NK-92 (cell line): ENCODE measurements at regions not wholly inside any gene's neighbourhood (a gene's known extent, or its start where the extent isn't known, plus 50 kb on each side); places are given as distances from the start of the nearest gene placed in this dataset.

Experiments used
- DNase-seq: peaks from one replicate; lab custom pipeline; 2025; ENCODE audit not compliant: unreplicated experiment; lab: John Stamatoyannopoulos, UW

GRCh38 chr2:7574385-7574784 is 657.2 kb downstream of the RNF144A start:
- no peak for DNase-seq

- no peak for DNase-seq
Observed at GRCh38 chr2:7577769-7578168, 660.6 kb downstream of the RNF144A start.

DNA sequence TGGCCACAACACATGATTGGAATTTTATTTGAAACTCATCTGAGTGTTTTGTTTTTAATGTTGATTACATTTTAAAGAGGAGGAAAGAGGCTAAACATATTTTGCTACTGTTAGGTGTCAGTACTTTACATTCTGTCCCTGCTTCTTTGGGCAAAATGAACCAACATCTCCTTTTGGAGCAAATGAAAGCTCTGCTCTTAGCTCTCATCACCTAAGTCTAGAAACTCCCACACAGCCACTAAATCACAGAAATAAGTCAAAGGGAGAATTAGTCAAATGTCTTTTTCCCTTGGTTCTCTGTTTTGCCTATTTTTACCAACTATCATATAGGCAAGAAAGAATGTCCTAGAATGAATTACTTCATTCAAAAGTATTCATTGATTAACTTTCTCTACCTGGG is 666.8 kb downstream of the RNF144A start:
- no peak for DNase-seq

DNA sequence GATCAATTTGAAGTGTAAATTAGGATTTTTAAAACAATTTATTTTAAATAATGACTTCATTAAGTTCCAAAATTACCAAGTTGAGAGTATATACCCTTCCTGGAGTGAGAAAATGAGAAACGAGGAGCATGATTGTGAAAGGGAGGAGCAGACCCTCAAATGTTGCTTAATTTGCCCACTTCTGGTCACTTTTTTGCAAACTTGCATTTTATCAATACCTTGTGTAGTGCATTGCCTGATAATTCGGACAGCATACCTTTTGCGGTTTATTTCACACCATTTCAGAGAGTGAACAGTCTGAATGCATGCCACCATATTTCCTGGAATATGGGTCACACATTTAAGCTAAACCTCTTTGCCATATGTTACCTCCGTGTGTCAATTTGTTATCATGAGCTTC is 669.7 kb downstream of the RNF144A start:
- no peak for DNase-seq

DNA sequence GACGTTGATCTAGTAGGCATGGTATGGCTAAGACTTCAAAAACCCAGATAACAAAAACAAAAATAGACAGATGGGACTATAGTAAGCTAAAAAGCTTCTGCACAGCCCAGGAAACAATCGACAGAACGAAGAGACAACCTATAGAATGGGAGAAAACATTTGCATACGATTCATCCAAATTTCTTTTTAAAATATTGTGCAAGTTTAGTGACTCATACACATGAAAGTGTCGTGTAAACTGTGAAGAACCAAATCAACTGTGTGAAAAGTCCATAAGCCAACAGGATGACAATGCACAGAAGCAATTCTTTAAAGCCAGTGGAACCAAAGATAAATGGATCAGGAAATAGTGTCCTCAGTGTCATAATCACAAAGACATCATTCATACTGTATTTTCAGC is 671.1 kb downstream of the RNF144A start:
- no peak for DNase-seq

DNA sequence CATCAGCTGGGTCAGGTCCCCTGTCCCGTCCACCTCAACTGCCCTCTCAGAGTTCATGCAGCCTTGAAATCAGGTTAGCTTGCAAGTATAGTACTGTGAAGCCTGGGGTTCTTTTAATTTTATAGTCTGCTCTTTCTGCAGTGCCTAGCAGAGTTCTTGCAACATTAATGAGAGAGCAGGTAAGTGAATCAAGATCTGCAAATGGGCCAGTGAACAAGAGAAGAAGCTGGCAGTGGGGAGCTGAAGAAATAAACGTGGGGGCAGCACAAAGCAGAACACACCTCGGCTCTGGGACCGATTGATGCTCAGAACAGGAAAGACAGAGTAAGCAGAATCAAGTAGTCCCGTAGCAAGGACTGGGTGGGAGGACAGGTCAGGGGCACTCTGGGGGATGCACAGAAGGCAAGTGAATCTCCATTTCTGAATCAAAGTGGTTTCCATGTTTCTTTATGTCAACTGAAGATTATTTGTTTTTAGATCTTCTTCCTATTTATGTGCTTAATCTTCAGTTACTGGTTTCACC is 675.5 kb downstream of the RNF144A start:
- no peak for DNase-seq

- no peak for DNase-seq
Observed at GRCh38 chr2:7593360-7593759, 676.1 kb downstream of the RNF144A start.

GRCh38 chr2:7594211-7594610 is 677.0 kb downstream of the RNF144A start:
- DNase-seq: no peak

DNA sequence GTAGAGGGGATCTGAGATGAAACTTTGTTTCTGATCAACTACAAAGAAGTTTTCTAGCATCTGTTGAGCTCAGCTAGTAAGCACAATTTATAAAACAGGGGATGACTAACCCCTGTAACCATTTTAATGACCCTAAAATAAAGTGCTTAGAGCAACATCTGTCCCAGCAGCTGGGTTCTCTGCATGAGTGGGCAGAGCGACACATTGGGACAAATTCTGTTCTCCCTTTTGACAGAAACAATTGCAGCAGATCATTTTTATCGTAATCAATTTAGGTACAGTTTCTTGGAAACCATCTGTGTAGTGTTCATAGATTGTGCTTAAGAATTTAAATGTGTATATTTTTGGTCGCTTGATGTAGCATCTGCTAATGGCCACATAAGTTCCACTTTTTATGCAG is 678.0 kb downstream of the RNF144A start:
- no peak for DNase-seq

- no peak for DNase-seq
Observed at GRCh38 chr2:7598402-7598801, 681.2 kb downstream of the RNF144A start.

GRCh38 chr2:7599462-7600258 is 682.4 kb downstream of the RNF144A start:
- no peak for DNase-seq

DNA sequence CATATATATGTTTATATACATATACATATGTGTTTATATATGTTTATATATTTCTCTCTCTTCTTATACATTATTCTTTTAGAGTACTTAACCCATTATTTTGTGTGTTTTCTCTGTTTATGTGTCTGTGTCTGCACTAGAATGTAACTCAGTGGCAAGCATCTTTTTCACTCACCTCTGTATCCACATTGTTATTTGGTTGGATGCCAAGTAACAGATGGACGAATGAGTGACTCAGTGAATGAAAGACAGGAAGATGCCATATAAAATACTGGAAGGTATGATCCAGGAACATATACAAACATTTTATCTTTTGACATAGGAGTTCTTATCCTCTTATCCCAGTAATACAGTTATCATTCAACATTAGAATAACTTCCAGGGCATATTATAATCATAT is 684.8 kb downstream of the RNF144A start:
- DNase-seq: no peak

DNA sequence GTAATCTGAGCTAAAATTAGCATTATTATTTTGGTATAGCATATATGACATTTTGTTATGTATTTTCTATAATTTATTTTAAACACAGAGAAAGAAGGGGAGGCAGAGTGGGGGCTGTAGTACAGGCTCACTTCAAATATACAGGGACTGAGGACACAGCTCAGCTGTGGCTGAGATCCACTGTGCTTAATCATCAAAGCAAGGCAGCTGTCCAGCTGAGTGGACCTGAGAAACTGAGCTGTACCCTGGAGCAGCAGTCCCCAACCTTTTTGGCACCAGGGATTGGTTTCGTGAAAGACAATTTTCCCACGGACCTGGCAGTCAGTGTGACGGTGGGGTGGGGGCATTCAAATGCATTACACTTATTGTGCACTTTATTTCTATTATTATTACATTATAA is 687.2 kb downstream of the RNF144A start:
- no peak for DNase-seq

DNA sequence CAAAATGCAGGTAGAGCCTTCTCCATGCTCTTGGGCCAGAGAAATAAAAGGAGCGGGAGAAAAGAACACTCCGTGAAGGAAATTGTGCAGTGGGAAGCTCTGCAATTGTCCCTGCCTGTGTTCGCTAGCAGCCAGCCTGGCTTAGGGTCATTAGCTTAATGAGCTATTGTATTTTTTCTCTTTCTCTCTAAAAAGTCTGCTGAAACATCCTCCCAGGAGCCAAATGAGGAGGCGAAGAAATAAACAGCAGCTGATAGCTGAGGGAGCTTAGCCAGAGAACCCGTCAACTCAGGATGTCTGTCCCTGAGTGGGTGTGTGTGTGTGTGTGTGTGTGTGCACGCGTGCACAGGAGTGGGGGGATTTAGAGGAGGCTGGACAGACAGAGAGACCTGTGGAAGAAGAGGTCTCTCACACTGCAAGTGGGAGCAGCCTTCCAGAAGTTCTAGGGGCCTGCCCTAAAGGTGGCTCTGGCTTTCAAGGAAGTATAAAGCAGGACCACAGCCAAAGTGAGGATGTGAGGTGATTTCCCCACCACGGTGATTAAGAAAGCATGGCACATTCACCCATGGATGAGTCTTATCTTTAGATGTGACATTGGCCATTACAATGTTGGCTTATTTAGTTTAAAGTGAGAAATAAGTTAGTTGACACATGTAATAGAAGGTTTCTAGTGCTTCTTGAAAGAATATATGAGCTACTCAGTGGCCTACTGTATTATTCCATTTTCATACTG is 690.4 kb downstream of the RNF144A start:
- DNase-seq: no peak

DNA sequence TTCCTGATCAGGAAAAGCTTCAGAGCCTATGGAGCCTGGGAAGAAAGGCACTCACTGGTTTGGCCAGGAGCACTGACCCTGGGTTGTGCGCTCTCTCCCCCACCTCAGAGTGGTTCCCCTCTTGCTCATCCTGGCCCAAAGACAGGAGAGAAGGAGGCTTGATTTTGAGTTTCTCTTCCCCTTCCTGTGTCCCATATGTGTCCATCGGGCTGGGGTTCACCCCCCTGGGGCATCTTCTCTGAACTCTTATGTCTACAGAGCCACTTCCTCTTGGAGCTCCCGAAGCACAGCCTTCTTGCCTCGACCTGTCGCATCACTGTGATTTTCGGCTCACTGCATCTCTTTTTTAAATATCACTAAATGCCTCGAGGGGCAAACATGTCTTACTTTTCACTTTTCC is 692.3 kb downstream of the RNF144A start:
- DNase-seq: no peak

GRCh38 chr2:7609974-7610373 is 692.8 kb downstream of the RNF144A start:
- no peak for DNase-seq

DNA sequence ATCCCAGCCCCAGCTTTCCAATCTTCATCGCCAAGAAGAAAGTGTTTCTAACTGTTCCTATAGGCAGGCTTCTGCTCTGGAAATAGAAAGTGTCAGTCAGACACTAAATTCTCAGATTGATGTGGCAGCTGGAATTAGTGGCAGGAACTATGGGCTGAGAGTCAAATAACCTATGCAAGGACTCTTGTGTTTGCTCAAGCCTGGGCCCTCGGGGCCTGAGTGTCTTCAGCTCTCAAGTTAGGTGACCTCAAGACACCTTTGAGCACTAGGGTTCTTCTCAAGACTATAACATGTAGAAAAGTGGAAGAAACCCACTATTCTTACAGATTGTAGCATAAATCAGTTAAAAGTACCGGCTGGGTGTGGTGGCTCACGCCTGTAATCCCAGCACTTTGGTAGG is 694.5 kb downstream of the RNF144A start:
- no peak for DNase-seq

GRCh38 chr2:7612969-7613368 is 695.8 kb downstream of the RNF144A start:
- DNase-seq: no peak

DNA sequence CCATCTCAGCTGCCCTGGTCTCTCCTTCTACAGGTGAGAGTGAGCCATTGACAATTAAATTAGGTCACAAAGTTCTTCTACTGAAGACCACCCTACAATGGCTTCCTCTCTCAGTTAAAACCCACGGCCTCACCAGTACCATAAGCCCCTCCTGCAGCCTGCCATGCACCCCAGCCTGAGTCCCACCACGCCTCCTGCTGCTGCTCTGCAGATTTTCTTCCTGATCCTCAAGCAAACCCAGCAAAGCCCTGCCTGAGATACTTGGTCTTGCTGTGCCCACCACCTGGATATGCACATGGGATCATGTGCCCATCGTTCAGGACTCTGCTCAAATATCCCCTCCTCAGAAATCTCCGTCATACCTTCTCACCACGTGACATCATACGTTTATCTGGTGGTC is 696.6 kb downstream of the RNF144A start:
- no peak for DNase-seq

GRCh38 chr2:7618031-7618430 is 700.8 kb downstream of the RNF144A start:
- DNase-seq: no peak

GRCh38 chr2:7619203-7619970 is 702.2 kb downstream of the RNF144A start:
- DNase-seq: no peak

DNA sequence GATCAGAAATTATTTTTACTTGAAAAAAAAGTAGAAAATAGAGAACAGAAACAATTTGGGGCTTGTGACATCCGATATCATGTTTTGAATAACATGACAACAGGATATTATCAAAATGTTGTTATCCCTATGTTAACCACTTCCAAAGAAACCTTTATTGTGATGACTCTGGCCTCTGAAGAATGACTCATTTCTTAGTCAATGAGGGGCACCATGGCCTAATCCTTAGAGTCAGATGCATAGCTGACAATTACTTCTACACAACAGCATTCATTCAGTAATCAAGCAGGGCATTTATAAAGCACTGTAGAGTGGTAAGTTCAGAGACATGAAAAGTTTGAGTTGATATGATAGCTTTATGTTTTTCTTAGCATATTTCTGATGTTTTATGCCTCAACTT is 703.0 kb downstream of the RNF144A start:
- no peak for DNase-seq
